Stimulated activated CD4-positive, alpha-beta T cell treated with anti-CD3 and anti-CD28 coated beads, Interleukin-4, amount 100 ng/mL, for 1 hour (primary cell): ENCODE measurements at regions not wholly inside any gene's neighbourhood (a gene's known extent, or its start where the extent isn't known, plus 50 kb on each side); places are given as distances from the start of the nearest gene placed in this dataset.

ENCODE experiments used
- DNase-seq: peaks from one replicate; pipeline ENCODE4 v3.0.0-alpha.2; 2020

GRCh38 chr6:145305670-145306069, 429.6 kb downstream of the EPM2A start:
- no peak for DNase-seq

- no peak for DNase-seq
Measured at GRCh38 chr6:145306489-145306888, 428.8 kb downstream of the EPM2A start.

DNA sequence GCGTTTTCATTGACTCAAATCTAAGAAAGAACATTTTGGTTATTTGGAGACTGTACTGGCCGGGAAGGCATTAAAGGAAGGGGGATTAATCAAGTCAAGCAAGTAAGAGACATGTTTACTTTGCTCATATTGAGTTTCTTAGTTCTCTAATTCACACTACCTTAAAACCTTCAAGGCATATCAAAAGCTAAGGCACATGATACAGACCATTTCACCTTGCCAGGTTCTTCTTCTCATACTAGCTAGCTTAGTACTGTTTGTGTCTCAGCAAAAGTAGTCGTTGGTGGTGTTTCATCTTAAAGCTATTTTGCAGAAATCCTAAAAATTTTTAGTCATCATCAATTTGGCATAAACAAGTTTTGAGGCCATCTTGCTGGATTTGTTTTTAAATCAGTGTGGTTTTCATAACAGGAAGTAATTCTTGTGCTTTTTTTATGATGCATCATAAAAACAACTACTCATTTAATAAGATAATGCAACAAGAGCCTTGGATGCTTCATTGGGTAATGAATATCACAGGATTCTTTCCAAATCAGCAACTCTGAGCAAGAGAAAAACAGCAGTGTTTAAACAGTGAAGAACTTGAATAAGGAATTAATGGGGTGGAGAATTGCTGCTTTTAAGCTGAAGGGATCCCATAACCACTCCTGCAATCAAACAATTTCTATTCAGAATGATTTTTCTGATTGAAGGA, 425.3 kb downstream of the EPM2A start:
- no peak for DNase-seq

DNA sequence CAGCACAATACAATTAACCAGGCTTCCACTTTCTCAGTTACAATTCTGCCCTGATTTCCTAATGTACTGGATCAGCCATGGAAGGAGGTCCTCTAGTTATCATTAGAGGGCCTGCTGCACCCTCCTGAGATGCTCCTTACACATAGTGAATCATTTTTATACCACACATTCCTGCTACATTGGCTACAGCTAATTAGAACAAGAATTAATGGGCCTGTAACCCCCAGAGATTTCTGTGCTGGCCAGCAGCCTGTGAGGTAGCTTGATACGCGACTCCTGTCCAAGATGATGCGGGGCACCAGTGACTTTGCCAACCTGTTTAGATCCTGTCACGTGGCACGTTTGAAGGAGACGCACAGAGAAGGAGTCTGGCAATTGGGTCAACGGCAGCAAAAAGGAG, 422.8 kb downstream of the EPM2A start:
- DNase-seq = no peak

DNA sequence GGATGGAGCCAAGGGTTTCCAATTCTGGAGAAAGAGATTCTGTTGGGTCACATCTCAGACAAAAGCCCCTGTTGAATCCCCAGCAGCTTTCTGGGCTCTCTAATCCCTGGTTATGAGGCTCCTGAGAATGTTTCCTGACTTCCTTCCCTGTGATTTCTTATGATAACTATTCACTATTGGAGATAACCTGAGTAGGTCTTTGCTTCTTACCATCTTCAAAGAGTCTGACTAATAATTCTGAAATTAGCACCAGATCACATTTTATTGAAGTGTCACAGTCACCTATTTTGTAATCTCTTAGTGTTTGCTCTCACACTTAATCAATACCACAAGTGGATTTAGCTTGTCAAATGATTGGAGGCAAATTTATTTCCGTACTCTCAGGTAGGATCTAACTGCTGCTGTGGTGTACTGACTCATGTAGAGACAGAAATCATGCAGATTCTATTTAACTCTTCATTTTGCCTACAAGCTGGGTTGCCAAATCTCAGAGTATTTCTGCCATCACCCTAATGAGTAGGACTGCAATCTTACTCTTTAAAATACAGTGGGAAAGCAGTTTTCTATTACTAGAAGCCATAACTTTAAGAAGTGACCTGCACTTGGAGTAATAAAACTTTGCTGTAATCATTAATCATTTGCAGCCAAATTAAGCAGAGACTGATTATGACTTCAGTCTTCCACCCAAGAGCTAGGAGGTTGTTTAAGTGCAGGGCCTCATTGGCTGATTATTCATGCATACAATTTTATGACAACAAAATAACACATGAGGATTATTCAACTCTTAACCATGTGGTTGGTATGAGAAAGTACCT, 422.1 kb downstream of the EPM2A start:
- no peak for DNase-seq

DNA sequence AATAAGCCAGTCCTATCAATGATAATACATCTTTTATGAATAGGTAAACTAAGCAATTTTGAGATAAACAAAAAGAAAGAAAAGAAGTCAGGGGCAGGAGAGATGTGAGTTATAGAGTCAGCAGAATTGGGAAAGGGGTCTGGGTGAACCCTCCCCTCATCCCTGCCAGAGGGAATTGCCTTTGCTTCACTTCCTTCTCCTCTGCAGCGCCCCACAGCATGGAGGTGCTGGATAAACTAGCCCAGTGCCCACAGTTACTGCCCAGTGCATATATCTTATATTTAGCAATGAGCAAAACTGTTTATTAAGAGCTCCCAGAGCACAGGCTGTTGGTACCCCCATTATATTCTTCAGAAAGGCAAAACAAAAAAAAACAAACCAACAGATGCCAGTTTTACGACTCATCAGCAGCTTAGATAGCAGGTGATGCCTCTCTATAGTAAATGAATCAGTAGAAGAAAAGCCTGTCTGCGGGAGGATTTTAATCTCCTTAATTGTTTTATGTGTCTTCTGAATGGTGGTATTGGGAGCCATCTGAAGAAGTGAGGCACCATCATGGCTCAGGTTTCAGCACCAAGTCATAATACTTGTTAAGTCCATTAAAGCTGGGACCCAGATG, 419.2 kb downstream of the EPM2A start:
- no peak for DNase-seq

- no peak for DNase-seq
Measured at GRCh38 chr6:145318952-145319351, 416.4 kb downstream of the EPM2A start.

- no peak for DNase-seq
Measured at GRCh38 chr6:145319605-145320004, 415.7 kb downstream of the EPM2A start.

- DNase-seq = no peak
Measured at GRCh38 chr6:145323646-145324045, 411.7 kb downstream of the EPM2A start.

DNA sequence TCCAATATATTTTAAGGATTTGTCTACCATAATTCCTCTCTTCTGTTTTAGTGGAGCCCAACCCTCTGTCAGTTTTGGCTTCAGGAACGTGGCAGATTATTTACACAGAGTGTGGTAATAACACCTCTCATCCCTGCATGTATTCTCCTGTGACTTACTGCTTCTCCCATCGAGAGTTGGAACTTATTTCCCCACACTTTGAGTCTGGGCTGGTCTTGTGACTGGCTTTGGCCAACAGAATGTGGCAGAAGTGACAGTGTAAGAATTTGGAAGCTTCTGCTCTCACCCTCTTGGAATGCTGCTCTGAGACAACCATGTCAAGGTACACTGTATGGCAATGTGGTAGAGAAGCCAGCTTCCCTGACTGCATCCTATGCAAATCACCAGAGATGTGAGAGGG, 407.7 kb downstream of the EPM2A start:
- DNase-seq = no peak

DNA sequence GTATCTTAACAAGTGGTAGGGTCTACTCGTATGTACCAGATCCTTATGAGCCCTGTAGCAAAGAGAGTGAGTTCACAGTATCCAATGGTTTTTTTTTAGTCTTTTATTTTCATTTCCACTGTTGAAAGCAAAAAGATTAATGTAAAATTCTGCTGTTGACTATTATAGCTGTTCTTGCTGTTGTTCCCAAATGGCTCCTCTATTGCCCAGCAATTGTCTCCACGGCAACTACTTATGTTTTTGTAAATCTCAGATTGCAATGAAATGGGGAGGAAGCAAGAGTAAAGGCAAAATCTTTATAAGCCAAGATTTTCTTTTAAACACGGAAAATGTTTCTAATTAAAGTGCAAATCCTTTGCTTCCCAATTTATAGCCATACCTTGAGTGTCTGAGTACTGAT, 406.1 kb downstream of the EPM2A start:
- DNase-seq = no peak

DNA sequence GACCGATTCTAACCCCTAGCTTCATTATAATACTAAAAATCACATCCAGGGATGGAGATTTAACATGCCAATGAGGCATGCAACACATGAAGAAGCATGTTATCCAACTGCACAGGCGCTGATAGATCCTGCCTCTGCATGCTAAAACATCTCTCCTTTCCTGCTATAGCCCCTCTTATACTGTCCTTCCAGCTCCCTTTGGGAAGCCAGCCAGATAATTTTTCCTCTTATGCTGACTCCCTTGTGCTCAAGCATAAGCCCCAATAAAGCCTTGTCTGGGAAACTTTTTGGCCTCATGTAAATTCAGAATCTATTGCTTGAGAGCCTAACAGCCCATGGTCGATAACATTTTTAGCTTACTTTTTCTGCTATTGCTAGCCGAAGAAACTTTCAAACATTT, 404.3 kb downstream of the EPM2A start:
- no peak for DNase-seq

GRCh38 chr6:145332011-145332410, 403.3 kb downstream of the EPM2A start:
- DNase-seq = no peak

- no peak for DNase-seq
Measured at GRCh38 chr6:145336119-145336518, 399.2 kb downstream of the EPM2A start.

DNA sequence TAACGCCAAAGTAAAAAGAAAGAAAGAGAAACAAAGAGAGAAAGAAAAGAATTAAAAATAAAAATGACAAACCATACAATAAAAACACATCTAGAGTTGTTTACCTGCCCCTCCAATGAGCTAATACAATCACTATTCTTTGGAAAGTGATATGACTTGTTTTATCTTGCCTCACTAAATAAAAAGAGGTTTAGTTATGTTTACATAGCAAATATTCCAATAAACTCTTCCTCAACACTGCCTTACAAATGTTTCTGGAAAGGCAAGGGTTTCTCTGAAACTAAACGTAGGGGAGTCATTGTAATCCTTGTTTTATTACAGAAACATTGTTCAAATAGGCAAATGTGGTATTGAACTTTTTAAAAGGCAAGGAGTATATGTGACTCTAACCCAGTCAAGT, 396.2 kb downstream of the EPM2A start:
- DNase-seq = no peak

- DNase-seq = no peak
Measured at GRCh38 chr6:145340256-145340655, 395.1 kb downstream of the EPM2A start.

DNA sequence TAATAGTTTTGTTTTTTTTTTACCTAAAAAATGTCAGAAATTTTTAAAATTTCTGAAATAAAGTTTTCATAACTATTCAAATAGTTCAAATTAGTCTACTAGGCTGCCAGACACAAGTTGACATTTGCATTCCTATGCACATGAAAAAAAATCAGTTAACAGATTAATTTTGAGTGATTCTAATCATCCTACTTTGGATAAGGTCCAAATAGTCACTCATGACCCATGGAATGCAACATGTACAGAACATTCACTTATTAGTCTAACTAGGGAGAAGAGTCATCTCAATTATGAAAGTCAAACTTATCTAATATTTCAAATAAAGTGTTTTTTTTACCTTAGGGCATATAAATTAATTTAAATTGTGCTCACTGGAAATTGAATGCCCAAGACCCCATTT, 390.2 kb downstream of the EPM2A start:
- DNase-seq = no peak

- DNase-seq = no peak
Measured at GRCh38 chr6:145347216-145347615, 388.1 kb downstream of the EPM2A start.

GRCh38 chr6:145349950-145350510, 385.3 kb downstream of the EPM2A start:
- no peak for DNase-seq

DNA sequence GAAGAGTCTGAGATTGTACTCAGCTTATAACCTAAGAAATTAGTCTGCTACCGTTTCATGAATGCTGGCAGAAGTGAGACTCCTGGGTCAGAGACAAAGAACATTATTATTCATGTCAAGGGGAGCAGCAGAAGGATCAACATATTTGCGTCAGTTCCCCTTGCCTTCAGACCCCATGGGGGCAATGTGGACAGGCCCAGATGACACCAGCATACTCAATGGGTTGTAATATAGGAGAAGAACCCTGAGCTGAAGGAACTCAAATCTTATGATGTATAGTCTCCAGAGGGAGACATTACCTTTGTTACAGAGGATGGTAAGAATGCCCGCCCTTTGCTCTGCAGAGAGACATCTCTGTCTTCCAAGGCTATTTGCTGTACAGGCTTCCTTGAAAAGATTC, 384.4 kb downstream of the EPM2A start:
- DNase-seq = no peak

DNA sequence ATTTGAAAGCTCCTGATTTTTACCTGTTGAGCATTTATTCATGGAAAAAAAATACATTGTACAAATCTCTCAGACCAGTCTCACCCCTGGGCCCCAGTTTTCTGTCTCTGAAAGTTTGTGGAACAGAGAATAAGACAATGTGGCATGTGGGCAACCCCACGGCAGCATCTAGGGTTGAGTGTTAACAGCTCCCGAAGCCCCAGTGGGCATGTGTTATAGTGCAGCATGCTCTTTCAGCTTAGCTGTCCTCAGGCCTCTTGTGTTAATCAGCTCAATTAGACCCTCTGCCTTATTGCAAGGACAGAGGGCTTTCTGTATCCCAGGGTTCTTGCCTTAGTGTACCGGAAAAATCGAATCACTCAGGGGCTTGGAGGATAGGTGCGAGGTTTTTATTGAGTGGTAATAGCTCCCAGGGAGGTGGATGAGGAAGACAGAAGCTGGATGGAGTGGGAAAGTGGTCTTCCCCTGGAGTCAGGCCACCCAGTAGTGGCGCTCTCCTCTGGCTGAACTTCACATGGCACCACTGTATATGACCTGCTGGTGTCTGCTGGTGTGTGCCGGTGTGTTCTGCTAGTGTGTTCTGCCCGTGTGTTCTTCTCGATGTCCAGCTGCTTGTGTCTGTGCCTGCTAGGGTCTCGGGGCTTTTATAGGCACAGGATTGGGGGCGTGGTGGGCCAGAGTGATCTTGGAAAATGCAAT, 382.8 kb downstream of the EPM2A start:
- DNase-seq = no peak

DNA sequence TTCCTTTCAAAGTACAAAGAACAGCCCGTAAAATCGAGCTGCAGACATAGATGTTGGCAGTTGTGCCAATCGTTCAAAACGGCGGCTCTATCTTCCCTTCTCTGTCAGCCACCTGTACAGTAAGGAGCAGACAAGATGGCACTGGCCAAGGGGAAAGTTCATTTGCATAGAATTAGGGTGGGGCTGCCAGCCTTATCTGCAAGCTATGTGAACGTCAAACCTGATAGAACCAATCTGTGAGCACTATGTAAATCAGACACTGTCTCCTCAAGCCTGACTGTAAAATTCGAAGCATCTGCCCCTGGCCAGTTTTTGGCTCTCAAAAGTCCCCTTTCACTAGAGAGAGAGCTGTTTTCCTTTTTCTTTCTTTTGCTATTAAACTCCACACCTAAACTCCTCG, 374.5 kb downstream of the EPM2A start:
- no peak for DNase-seq

DNA sequence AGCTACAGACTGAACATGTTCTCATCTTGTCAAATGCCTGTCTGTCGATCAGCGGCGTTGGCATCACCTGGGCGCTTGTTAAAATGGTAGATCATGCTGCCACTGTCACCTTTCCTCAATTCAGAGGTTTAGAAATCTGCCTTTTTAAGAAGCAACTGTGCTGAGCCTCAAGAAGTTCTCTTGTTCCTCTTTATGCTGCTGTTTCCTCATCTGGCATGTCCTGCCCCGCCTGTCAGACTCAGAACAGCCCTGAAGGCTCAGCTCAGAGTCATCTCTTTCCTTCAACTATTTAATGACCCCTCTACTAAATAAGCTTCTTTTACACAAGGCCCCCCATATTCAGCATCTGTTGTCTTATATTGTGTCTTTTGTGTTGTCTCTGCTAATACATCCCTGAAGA, 368.2 kb downstream of the EPM2A start:
- DNase-seq = no peak
